WERI-Rb-1 (cell line): ENCODE measurements at regions not wholly inside any gene's neighbourhood (a gene's known extent, or its start where the extent isn't known, plus 50 kb on each side); places are given as distances from the start of the nearest gene placed in this dataset.

Experiments
- DNase-seq: peaks from one replicate; pipeline ENCODE4 v3.0.0-alpha.2; 2020
- H3K27ac ChIP-seq: fragments of 250-450 bp; sonication (Bioruptor Pico); 2 replicates; pipeline ENCODE4 v1.5.1; 2020; ENCODE audit warnings: mild to moderate bottlenecking, moderate library complexity
- H3K27me3 ChIP-seq: fragments of 250-450 bp; sonication (Bioruptor Pico); 2 replicates; pipeline ENCODE4 v1.5.1; 2021; ENCODE audit warnings: mild to moderate bottlenecking, low read depth, moderate library complexity; ENCODE audit not compliant: insufficient read depth, severe bottlenecking
- H3K36me3 ChIP-seq: fragments of 250-450 bp; sonication (Bioruptor Pico); 2 replicates; pipeline ENCODE4 v1.5.1; 2020; ENCODE audit warnings: mild to moderate bottlenecking, moderate library complexity
- H3K4me3 ChIP-seq: 2 replicates; pipeline ENCODE4 v1.5.1; 2011; ENCODE audit warnings: low read depth, mild to moderate bottlenecking, control low read depth, low read length
- H3K9me3 ChIP-seq: fragments of 250-450 bp; sonication (Bioruptor Pico); 2 replicates; pipeline ENCODE4 v1.5.1; 2021; ENCODE audit warnings: mild to moderate bottlenecking, moderate library complexity; ENCODE audit not compliant: severe bottlenecking
- CTCF ChIP-seq: IDR thresholded peaks from 2 replicates; pipeline ENCODE4 v1.5.1; 2011; ENCODE audit warnings: low read depth, mild to moderate bottlenecking, control low read depth, inconsistent platforms, low read length

GRCh38 chr19:46911456-46911855 lies 50.7 kb downstream of the ARHGAP35 start:
- no peaks in the 10 kb centered on the region for H3K27me3 ChIP-seq
- H3K27ac ChIP-seq, result no peak overlapping the region
- DNase-seq, result no peak
- no peaks in the 10 kb centered on the region for H3K9me3 ChIP-seq
- no peak overlapping the region for H3K4me3 ChIP-seq
- TF ChIP-seq CTCF, result no peak
- H3K36me3 ChIP-seq, result no peaks in the 10 kb centered on the region; the same call in 1 of the 2 replicates

GRCh38 chr19:46913198-46913851 lies 52.5 kb downstream of the ARHGAP35 start:
- peaks cover 3% of the 10 kb centered on the region for H3K36me3 ChIP-seq

DNA sequence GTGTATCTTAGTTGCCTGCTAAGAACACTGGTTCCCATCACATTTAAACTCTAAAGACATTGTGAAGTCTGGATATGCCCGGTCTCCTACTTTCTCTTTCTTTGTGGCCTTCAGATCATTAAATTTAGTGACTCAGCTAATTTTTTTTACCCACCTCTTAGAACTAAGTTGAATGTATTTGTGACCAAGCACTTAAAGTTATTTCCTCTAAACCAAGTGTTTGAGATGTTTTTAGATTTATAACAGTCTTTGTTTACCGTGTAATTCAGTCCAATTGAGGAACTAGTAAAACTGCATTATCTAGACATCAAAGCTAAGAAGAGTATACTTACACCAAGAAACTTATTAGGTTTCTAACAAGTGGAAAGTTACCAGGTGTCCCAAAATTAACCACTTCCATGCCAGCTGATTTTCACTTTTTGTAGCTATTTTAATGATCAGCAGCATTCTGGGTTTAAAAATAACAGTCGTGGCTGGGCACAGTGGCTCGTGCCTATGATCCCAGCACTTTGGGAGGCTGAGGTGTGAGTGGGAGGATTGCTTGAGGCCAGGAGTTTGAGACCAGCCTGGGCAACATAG lies 53.1 kb downstream of the ARHGAP35 start:
- H3K27ac ChIP-seq, result no peak overlapping the region
- no peak for TF ChIP-seq CTCF
- no peaks in the 10 kb centered on the region for H3K9me3 ChIP-seq
- no peak for DNase-seq
- H3K4me3 ChIP-seq, result no peak overlapping the region
- H3K27me3 ChIP-seq, result no peaks in the 10 kb centered on the region
- H3K36me3 ChIP-seq, result peaks cover 9% of the 10 kb centered on the region

More at GRCh38 chr19:46913198-46913851, 52.5 kb downstream of the ARHGAP35 start:
- Histone ChIP-seq H3K27me3 (no peaks in the 10 kb centered on the region), H3K27ac (no peak overlapping the region), H3K9me3 (no peaks in the 10 kb centered on the region), H3K4me3 (no peak overlapping the region)
- DNase-seq, result no peak
- no peak for TF ChIP-seq CTCF

DNA sequence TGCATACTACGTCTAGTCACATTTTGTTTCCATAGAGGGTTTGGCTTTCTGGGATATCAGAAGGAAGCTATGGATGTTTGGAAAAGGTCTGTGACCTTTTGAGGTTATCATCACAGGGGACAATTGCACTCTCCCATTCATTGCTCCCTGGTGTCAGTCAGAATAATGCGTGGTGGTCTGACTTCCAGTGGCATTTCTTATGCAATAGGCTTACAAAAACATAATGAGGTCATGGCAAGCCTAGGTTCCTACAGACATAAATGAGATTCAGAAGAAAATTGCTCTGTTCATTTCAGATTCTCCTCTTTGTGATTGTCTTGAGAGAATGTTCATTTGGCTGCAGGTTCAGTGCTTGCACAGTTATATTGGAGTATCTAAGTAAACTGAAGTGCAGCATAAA lies 54.6 kb downstream of the ARHGAP35 start:
- H3K36me3 ChIP-seq, result peaks cover 23% of the 10 kb centered on the region
- no peaks in the 10 kb centered on the region for H3K9me3 ChIP-seq
- no peak for TF ChIP-seq CTCF
- DNase-seq, result no peak
- no peak overlapping the region for H3K27ac ChIP-seq
- no peak overlapping the region for H3K4me3 ChIP-seq
- no peaks in the 10 kb centered on the region for H3K27me3 ChIP-seq

DNA sequence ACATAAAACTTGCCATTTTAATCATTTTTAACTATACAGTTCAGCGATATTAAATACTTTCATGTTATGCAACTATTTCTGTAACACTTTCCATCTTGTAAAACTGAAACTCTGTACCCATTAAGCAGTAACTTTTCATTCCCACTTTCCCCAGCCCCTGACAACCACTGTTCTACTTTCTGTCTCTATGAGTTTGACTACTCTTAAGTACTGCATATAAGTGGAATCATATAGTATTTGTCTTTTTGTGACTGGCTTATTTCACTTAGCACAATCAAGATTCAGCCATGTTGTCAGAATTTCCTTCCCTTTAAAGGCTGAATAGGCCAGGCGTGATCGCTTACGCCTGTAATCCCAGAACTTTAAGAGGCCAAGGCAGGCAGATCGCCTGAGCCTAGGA lies 56.2 kb downstream of the ARHGAP35 start:
- H3K27ac ChIP-seq, result no peak overlapping the region
- peaks cover 40% of the 10 kb centered on the region for H3K36me3 ChIP-seq
- TF ChIP-seq CTCF, result no peak
- no peak overlapping the region for H3K4me3 ChIP-seq
- no peaks in the 10 kb centered on the region for H3K27me3 ChIP-seq
- DNase-seq, result no peak
- H3K9me3 ChIP-seq, result no peaks in the 10 kb centered on the region

DNA sequence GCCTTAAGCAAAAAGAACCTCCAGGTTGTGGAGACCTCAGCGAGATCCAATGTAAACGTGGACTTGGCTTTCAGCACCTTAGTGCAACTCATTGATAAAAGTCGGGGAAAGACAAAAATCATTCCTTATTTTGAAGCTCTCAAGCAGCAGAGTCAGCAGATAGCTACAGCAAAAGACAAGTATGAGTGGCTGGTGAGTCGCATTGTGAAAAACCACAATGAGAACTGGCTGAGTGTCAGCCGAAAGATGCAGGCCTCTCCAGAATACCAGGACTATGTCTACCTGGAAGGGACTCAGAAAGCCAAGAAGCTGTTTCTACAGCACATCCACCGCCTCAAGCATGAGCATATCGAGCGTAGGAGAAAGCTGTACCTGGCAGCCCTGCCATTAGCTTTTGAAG lies 58.5 kb downstream of the ARHGAP35 start:
- no peak for TF ChIP-seq CTCF
- Histone ChIP-seq H3K9me3 (no peaks in the 10 kb centered on the region), H3K27ac (no peak overlapping the region), H3K4me3 (no peak overlapping the region), H3K36me3 (peaks cover 47% of the 10 kb centered on the region), H3K27me3 (no peaks in the 10 kb centered on the region)
- DNase-seq, result no peak
